ENCODE measurements at regions not wholly inside any gene's neighbourhood (a gene's known extent, or its start where the extent isn't known, plus 50 kb on each side); places are given as distances from the start of the nearest gene placed in this dataset.

GRCh38 chr18:60112369-60112768 lies 212.6 kb downstream of the PMAIP1 start:
- no peak for TF ChIP-seq CTCF (IDR thresholded peaks at IDR 0.05)
- Histone ChIP-seq H3K9me3 (peaks cover 0 to 2% of the 10 kb centered on the region in 2 donors), H3K27ac (no peak overlapping the region), H3K36me3 (no peaks in the 10 kb centered on the region), H3K27me3 (no peaks in the 10 kb centered on the region), H3K4me3 (no peak overlapping the region), H3K4me1 (no peaks in the 10 kb centered on the region)
- no peak for DNase-seq (ENCODE audit: low spot score)

GRCh38 chr18:60111525-60111924 lies 211.7 kb downstream of the PMAIP1 start:
- TF ChIP-seq CTCF (IDR thresholded peaks at IDR 0.05) = no peak
- Histone ChIP-seq H3K4me3 (no peak overlapping the region), H3K36me3 (no peaks in the 10 kb centered on the region), H3K9me3 (peaks cover 0 to 2% of the 10 kb centered on the region in 2 donors), H3K4me1 (no peaks in the 10 kb centered on the region), H3K27me3 (no peaks in the 10 kb centered on the region), H3K27ac (no peak overlapping the region)
- no peak for DNase-seq (ENCODE audit: low spot score)

- Histone ChIP-seq H3K27me3 (no peaks in the 10 kb centered on the region), H3K36me3 (no peaks in the 10 kb centered on the region), H3K4me3 (no peak overlapping the region), H3K4me1 (no peaks in the 10 kb centered on the region), H3K9me3 (peaks cover 0 to 2% of the 10 kb centered on the region in 2 donors), H3K27ac (no peak overlapping the region)
- no peak for TF ChIP-seq CTCF (IDR thresholded peaks at IDR 0.05)
- no peak for DNase-seq (ENCODE audit: low spot score)
Measured at GRCh38 chr18:60110836-60111235, 211.0 kb downstream of the PMAIP1 start.

GRCh38 chr18:60100778-60101177 lies 201.0 kb downstream of the PMAIP1 start:
- H3K27ac ChIP-seq = no peak overlapping the region
- no peaks in the 10 kb centered on the region for H3K36me3 ChIP-seq
- H3K4me3 ChIP-seq = no peak overlapping the region
- no peaks in the 10 kb centered on the region for H3K9me3 ChIP-seq
- TF ChIP-seq CTCF (IDR thresholded peaks at IDR 0.05) = no peak
- DNase-seq (ENCODE audit: low spot score) = no peak
- H3K4me1 ChIP-seq = no peaks in the 10 kb centered on the region
- no peaks in the 10 kb centered on the region for H3K27me3 ChIP-seq

GRCh38 chr18:60099709-60100108 lies 199.9 kb downstream of the PMAIP1 start:
- Histone ChIP-seq H3K27ac (no peak overlapping the region), H3K27me3 (no peaks in the 10 kb centered on the region), H3K36me3 (no peaks in the 10 kb centered on the region), H3K4me1 (no peaks in the 10 kb centered on the region), H3K4me3 (no peak overlapping the region), H3K9me3 (no peaks in the 10 kb centered on the region)
- no peak for DNase-seq (ENCODE audit: low spot score)
- no peak for TF ChIP-seq CTCF (IDR thresholded peaks at IDR 0.05)

- Histone ChIP-seq H3K27me3 (no peaks in the 10 kb centered on the region), H3K4me3 (no peak overlapping the region), H3K27ac (no peak overlapping the region), H3K36me3 (no peaks in the 10 kb centered on the region), H3K4me1 (no peaks in the 10 kb centered on the region), H3K9me3 (peaks cover 0 to 7% of the 10 kb centered on the region in 2 donors)
- TF ChIP-seq CTCF (IDR thresholded peaks at IDR 0.05) = no peak
- DNase-seq (ENCODE audit: low spot score) = no peak
Measured at GRCh38 chr18:60096428-60096827, 196.6 kb downstream of the PMAIP1 start.
